ENCODE measurements at regions not wholly inside any gene's neighbourhood (a gene's known extent, or its start where the extent isn't known, plus 50 kb on each side); places are given as distances from the start of the nearest gene placed in this dataset.

- DNase-seq (ENCODE audit: low read depth): no peak
- no peak for TF ChIP-seq CTCF (IDR thresholded peaks at IDR 0.05; ENCODE audit: control insufficient read depth, insufficient read depth, low read depth, low read length, missing control alignments)
- H3K4me3 ChIP-seq (ENCODE audit: control insufficient read depth, low read depth, low read length): no peak overlapping the region
Observed at GRCh38 chr5:4185127-4185526, 589.5 kb downstream of the IRX1 start.

GRCh38 chr5:4188704-4189103, 593.1 kb downstream of the IRX1 start:
- no peak for DNase-seq (ENCODE audit: low read depth)
- no peak for TF ChIP-seq CTCF (IDR thresholded peaks at IDR 0.05; ENCODE audit: control insufficient read depth, insufficient read depth, low read depth, low read length, missing control alignments)
- no peak overlapping the region for H3K4me3 ChIP-seq (ENCODE audit: control insufficient read depth, low read depth, low read length)

GRCh38 chr5:4189317-4189716, 593.7 kb downstream of the IRX1 start:
- H3K4me3 ChIP-seq (ENCODE audit: control insufficient read depth, low read depth, low read length): no peak overlapping the region
- DNase-seq (ENCODE audit: low read depth): no peak
- TF ChIP-seq CTCF (IDR thresholded peaks at IDR 0.05; ENCODE audit: control insufficient read depth, insufficient read depth, low read depth, low read length, missing control alignments): no peak

GRCh38 chr5:4191041-4191440, 595.4 kb downstream of the IRX1 start:
- H3K4me3 ChIP-seq (ENCODE audit: control insufficient read depth, low read depth, low read length): no peak overlapping the region
- DNase-seq (ENCODE audit: low read depth): no peak
- no peak for TF ChIP-seq CTCF (IDR thresholded peaks at IDR 0.05; ENCODE audit: control insufficient read depth, insufficient read depth, low read depth, low read length, missing control alignments)

- H3K4me3 ChIP-seq (ENCODE audit: control insufficient read depth, low read depth, low read length): no peak overlapping the region
- no peak for TF ChIP-seq CTCF (IDR thresholded peaks at IDR 0.05; ENCODE audit: control insufficient read depth, insufficient read depth, low read depth, low read length, missing control alignments)
- DNase-seq (ENCODE audit: low read depth): no peak
Observed at GRCh38 chr5:4191703-4192102, 596.1 kb downstream of the IRX1 start.

- no peak for DNase-seq (ENCODE audit: low read depth)
- TF ChIP-seq CTCF (IDR thresholded peaks at IDR 0.05; ENCODE audit: control insufficient read depth, insufficient read depth, low read depth, low read length, missing control alignments): no peak
- no peak overlapping the region for H3K4me3 ChIP-seq (ENCODE audit: control insufficient read depth, low read depth, low read length)
Observed at GRCh38 chr5:4192111-4192510, 596.5 kb downstream of the IRX1 start.

- no peak for TF ChIP-seq CTCF (IDR thresholded peaks at IDR 0.05; ENCODE audit: control insufficient read depth, insufficient read depth, low read depth, low read length, missing control alignments)
- DNase-seq (ENCODE audit: low read depth): no peak
Observed at GRCh38 chr5:4196744-4197143, 601.1 kb downstream of the IRX1 start.

More at GRCh38 chr5:4196744-4197143, 601.1 kb downstream of the IRX1 start:
- no peak overlapping the region for H3K4me3 ChIP-seq (ENCODE audit: control insufficient read depth, low read depth, low read length)

All from AG09309 (cell line).